HEK293T (cell line): ENCODE measurements at regions not wholly inside any gene's neighbourhood (a gene's known extent, or its start where the extent isn't known, plus 50 kb on each side); places are given as distances from the start of the nearest gene placed in this dataset.

Source experiments
- ARNT ChIP-seq: fragments of 450-650 bp; IDR thresholded peaks from 2 replicates; pipeline ENCODE4 v1.6.1; 2017; ENCODE audit warnings: mild to moderate bottlenecking
- HDGF ChIP-seq: fragments of 450-650 bp; IDR thresholded peaks from 2 replicates; pipeline ENCODE4 v1.6.1; 2017; ENCODE audit warnings: antibody characterized with exemption, borderline replicate concordance
- TF ChIP-seq, protein P1 (sequence below): fragments of 450-650 bp; IDR thresholded peaks from 2 replicates; pipeline ENCODE4 v1.6.1; 2016

DNA sequence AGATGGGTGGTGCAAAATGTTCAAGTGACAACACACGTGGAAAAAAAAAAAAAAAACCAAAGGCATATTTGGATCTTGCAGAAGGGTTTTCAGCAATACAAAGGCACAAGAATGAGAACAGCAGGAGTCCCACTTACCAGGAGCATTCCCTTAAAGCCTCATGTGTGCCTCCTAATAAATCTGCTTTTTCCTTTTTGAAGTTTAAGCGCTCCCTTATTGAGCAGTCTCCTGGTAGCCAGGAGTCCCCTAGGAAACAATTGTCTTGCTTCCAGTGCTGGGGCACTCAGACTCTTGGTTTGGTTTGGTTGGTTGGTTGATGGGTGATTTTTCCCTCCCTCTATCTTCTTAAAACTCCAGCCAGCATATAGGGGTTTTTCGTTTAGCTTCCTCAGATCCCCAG, 321.8 kb upstream of the NFE2L3 start:
- TF ChIP-seq HDGF, result no peak
- TF ChIP-seq, protein P1, sequence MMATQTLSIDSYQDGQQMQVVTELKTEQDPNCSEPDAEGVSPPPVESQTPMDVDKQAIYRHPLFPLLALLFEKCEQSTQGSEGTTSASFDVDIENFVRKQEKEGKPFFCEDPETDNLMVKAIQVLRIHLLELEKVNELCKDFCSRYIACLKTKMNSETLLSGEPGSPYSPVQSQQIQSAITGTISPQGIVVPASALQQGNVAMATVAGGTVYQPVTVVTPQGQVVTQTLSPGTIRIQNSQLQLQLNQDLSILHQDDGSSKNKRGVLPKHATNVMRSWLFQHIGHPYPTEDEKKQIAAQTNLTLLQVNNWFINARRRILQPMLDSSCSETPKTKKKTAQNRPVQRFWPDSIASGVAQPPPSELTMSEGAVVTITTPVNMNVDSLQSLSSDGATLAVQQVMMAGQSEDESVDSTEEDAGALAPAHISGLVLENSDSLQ, result no peak
- no peak for TF ChIP-seq ARNT
